Stimulated activated CD4-positive, alpha-beta T cell treated with anti-CD3 and anti-CD28 coated beads, TNF-alpha, amount 100 ng/mL, for 24 hours (primary cell): ENCODE measurements at regions not wholly inside any gene's neighbourhood (a gene's known extent, or its start where the extent isn't known, plus 50 kb on each side); places are given as distances from the start of the nearest gene placed in this dataset.
A peak's percentile ranks its signal among the peaks of the same experiment; 100 is the strongest.

Experiments used
- DNase-seq, 3 experiments: peaks; one replicate each; pipeline ENCODE4 v3.0.0-alpha.2; 2020; ENCODE audit warnings: low read depth in 3 of 3

DNA sequence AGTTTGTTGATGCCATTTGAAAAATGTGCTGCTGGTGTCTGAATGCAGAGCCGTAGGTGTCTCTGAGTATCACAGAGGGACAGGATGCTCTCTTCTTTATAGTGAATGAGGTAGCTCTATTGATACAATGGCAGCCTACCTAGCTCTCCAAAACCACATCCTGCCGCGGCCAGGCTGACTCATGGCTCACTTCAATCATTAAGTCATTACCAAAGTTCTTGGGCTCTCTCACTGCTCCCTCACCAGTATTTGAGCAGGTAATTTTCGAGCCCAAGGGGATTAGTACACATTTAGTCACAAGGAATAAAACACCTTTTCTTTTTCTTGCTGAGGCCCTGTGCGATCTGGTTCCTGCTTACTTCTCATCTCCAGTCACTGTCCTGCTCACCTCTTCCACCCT lies 509.0 kb upstream of the LARGE1 start:
- peak in 1 of 3 experiments; percentile 0 for DNase-seq

DNA sequence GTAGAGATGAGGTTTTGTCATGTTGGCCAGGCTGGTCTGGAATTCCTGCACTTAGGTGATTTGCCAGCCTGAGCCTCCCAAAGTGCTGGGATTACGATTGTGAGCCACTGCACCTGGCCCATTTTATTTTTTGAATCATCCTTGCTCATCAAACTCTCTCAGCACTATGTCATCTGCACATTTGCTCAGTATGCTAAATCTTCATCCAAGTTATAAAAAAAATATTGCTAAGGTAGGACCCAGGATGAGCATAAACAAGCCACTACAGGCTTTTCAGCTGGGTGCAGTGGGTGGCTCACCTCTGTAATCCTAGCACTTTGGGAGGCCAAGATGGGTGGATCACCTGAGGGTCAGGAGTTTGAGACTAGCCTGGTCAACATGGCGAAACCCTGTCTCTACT lies 510.1 kb upstream of the LARGE1 start:
- no peak for DNase-seq

- DNase-seq, result no peak
Measured at GRCh38 chr22:34434371-34434770, 514.1 kb upstream of the LARGE1 start.

- no peak for DNase-seq
Measured at GRCh38 chr22:34437140-34437539, 516.9 kb upstream of the LARGE1 start.

- no peak for DNase-seq
Measured at GRCh38 chr22:34454598-34454997, 534.3 kb upstream of the LARGE1 start.

GRCh38 chr22:34462795-34463194 lies 542.5 kb upstream of the LARGE1 start:
- DNase-seq, result no peak

DNA sequence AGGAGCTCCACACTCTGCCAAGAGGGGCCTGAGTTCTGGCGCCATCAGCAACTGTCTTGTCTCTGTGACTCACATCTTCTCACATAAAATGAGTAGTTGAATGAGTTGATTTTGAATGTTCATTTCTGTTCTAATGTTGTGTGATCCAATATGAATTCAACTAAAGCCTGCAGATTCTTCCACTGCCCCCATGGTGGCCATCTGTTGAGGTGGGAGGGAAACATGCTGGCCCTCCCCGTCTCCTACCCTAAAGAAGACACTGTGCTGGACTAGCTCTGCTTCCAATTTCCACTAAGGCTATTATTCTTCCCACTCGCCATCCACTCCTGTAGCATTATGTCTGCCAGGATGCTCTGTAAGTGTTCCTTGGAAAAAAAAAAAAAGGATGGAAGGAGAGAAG lies 555.6 kb upstream of the LARGE1 start:
- DNase-seq, result no peak

DNA sequence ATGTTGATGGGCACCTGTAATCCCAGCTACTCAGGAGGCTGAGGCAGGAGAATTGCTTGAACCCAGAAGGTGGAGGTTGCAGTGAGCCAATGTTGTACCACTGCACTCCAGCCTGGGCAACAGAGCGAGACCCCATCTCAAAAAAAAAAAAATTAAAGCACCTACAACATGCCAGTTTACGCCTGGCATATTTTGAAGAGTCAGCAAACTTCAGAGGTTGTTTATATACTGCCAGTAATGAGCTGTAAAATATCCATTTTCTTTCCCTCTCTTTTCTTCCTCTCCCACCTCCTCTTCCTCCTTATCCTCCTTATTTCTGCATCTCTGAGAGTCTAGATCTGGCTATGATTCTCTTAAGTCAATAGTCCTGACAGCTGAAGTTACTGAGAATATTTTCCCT lies 556.5 kb upstream of the LARGE1 start:
- DNase-seq, result no peak

DNA sequence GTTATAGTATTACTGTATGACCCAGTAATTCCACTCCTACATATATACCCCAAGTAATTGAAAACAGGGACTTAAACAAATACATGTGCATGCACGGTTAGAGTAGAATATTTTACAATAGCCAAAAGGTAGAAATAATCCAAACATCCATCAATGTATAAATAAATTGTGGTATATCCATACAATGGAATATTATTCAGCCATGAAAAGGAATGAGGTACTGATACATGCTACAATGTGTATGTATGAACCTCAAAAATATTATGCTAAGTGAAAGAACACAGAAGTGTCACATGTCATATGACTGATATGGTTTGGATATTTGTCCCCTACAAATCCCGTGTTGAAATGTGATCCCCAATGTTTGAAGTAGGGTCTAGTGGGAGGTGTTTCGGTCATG lies 560.8 kb upstream of the LARGE1 start:
- no peak for DNase-seq

- DNase-seq, result no peak
Measured at GRCh38 chr22:34486381-34486780, 566.1 kb upstream of the LARGE1 start.

- no peak for DNase-seq
Measured at GRCh38 chr22:34489861-34490260, 569.6 kb upstream of the LARGE1 start.

DNA sequence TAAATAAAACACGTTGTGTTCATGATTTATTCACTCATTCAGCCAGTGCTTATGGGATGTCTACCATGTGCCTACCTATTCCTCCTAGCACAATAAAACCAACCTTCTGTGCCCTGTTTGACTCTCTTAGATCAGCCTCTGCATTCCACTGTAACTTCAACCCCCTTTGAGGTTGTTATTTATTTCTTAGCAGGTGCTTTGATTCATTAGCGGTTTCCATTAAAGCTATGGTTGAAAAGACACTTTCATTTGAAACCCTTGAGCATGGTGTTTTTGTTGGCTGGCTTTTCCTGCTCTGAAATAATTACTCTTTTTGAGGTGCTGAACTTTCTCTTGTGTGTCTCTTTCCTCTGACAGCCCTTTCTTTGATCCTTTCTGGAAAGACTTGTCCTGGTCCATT lies 570.6 kb upstream of the LARGE1 start:
- no peak for DNase-seq

- no peak for DNase-seq
Measured at GRCh38 chr22:34493486-34493885, 572.5 kb upstream of the ISX start.

GRCh38 chr22:34501366-34501965 lies 564.5 kb upstream of the ISX start:
- DNase-seq, result no peak

GRCh38 chr22:34502821-34503220 lies 563.1 kb upstream of the ISX start:
- DNase-seq, result no peak

DNA sequence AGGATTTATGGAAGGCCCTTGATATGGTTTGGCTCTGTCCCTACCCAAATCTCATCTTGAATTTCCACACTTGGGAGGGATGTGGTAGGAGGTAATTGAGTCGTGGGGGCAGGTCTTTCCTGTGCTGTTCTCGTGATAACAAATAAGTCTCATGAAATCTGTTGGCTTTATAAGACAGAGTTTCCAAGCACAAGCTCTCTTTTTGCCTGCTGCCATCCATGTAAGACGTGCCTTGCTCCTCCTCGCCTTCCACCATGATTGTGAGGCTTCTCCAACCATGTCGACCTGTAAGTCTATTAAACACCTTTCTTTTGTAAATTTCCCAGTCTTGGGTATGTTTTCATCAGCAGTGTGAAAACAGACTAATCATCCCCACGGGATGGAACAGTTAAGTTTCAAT lies 557.2 kb upstream of the ISX start:
- no peak for DNase-seq

DNA sequence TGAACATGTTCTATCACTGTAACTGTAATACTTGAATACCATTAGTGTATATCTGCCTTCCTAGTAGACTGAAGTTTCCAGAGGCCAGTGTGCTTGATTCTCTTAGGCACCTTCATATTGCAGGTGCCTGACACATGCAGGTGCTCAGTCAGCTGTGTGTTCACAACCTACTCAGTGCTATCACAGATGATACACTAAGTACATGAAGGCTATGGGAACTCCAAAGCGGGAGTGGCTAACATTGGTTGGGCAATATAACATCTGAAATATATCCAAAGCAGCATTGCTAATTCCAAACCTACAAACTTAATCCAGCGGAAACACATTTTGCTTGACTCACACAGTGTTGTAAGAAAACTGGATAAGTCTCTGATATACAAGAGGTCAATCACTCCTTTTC lies 539.3 kb upstream of the ISX start:
- no peak for DNase-seq

GRCh38 chr22:34534101-34534500 lies 531.9 kb upstream of the ISX start:
- no peak for DNase-seq

DNA sequence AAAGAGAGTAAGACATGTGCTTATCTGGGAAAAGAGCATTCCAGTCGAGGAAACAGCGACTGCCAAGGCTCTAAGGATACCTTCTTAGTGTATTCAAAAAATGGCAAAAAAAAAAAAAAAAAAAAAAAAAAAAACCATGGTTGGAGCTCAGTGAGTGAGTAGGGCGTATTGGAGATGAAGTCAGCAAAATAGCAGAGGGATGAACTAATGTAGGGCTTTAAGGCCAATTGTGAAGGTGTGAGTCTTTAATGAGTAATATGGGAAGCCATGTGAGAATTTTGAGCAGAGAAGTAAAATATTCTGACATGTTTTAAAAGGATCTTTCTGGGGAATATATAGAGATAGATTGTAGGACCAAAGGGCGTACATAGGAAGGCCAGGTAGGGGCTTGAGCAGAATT lies 498.6 kb upstream of the ISX start:
- no peak for DNase-seq

GRCh38 chr22:34570408-34570807 lies 495.6 kb upstream of the ISX start:
- no peak for DNase-seq

GRCh38 chr22:34579519-34579918 lies 486.4 kb upstream of the ISX start:
- no peak for DNase-seq

DNA sequence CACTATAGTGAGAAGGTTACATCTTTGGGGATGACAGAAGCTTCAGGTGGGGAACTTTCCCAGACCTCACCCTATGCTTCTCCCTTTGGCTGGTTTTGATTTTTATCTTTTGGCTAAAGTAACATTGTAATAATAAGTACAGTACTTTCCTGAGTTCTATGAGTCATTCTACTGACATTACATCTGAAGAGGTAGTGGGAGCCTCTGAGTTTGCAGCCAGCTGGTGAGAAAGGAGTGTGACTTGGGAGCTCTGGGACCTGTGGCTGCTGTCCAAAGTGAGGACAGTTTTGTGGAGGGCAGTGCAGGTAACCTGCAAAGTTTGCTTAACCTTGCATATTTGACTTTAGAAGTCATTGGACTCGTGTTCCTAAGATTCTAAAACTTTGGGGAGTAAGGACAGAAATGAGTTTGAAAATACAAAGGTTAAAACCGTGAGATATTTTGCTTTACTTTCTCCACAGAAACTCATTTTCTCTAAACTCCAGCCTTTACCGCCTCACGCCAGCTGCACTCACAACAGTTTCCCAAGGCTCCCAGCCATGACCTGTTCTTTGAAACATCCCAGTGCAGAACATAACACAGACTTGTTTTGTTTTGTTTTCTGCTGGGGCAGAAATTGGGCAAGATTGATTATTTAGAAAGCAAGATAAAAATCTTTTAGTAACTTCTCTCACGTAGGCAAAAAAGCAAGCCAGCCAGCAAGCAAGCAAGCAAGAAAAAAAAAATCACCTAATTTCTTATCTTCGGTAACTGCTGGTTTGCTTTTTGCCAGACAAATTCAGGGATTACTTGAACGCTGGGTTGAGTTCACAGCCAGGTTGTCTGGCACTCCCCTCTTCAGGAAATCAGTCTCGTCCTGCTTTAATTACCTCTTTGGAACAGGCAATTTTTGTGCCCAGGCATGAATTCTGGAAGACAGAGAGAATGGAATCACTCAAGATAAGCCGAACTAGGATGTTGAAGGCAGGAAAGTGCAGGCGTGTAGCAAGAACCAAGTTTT lies 478.3 kb upstream of the ISX start:
- no peak for DNase-seq

- no peak for DNase-seq
Measured at GRCh38 chr22:34588871-34589545, 476.9 kb upstream of the ISX start.
